A673 (cell line): ENCODE measurements at regions not wholly inside any gene's neighbourhood (a gene's known extent, or its start where the extent isn't known, plus 50 kb on each side); places are given as distances from the start of the nearest gene placed in this dataset.

Experiments used
- CTCF ChIP-seq: fragments of 300-800, 200-600 bp; sonication (generic); conservative IDR thresholded peaks from 2 replicates; pipeline ENCODE4 v1.5.1; 2017; ENCODE audit warnings: low read depth, mild to moderate bottlenecking, antibody characterized with exemption, low read length, moderate library complexity, mixed read lengths
- EZH2 ChIP-seq: fragments of 200-600 bp; sonication (generic); IDR thresholded peaks from 2 replicates; pipeline ENCODE4 v1.6.1; 2017; ENCODE audit warnings: borderline replicate concordance, low read depth, mild to moderate bottlenecking, mixed read lengths, antibody characterized with exemption, low read length; ENCODE audit not compliant: poor library complexity, severe bottlenecking

- TF ChIP-seq CTCF (no peak), EZH2 (no peak)
Measured at GRCh38 chr13:105007166-105007808, 1528.2 kb downstream of the EFNB2 start.
